WTC11 (cell line): ENCODE measurements at regions not wholly inside any gene's neighbourhood (a gene's known extent, or its start where the extent isn't known, plus 50 kb on each side); places are given as distances from the start of the nearest gene placed in this dataset.

Experiments used
- ATAC-seq: fragments of 200-7000 bp; cut with Tn5 transposase; 2 replicates; pipeline ENCODE4 v1.10.0; 2021; ENCODE audit warnings: mild to moderate bottlenecking, moderate library complexity
- CTCF ChIA-PET: fragments of 300-600 bp; sonication (Branson Sonifier 250); formaldehyde crosslinking; loops from one replicate; lab custom pipeline; 2021; ENCODE audit warnings: antibody characterized with exemption; lab: Charles Lee
- POLR2A ChIA-PET: fragments of 350-600 bp; sonication (Branson Sonifier 250); formaldehyde crosslinking; loops from one replicate; lab custom pipeline; 2021; ENCODE audit warnings: antibody characterized with exemption; lab: Charles Lee
- DNase-seq: peaks from one replicate; pipeline ENCODE4 v3.0.0; 2021; ENCODE audit warnings: low spot score
- H3K27ac Mint-ChIP-seq: 2 replicates; pipeline ENCODE4 v1.8.0; 2021; ENCODE audit warnings: mixed read lengths
- H3K27me3 Mint-ChIP-seq: 2 replicates; pipeline ENCODE4 v1.8.0; 2021; ENCODE audit warnings: low read depth, mild to moderate bottlenecking, moderate library complexity, mixed read lengths
- H3K36me3 Mint-ChIP-seq: 2 replicates; pipeline ENCODE4 v1.8.0; 2021; ENCODE audit warnings: mixed read lengths
- H3K4me1 Mint-ChIP-seq: 2 replicates; pipeline ENCODE4 v1.8.0; 2022; ENCODE audit warnings: mixed read lengths
- H3K4me3 Mint-ChIP-seq: 2 replicates; pipeline ENCODE4 v1.8.0; 2021; ENCODE audit warnings: mild to moderate bottlenecking, moderate library complexity, mixed read lengths
- H3K9me3 Mint-ChIP-seq: 2 replicates; pipeline ENCODE4 v1.8.0; 2021; ENCODE audit warnings: mixed read lengths
- AR ChIP-seq: fragments of 250-450 bp; sonication (Bioruptor Pico); IDR thresholded peaks from 2 replicates; pipeline ENCODE4 v1.9.0; 2021; ENCODE audit warnings: mild to moderate bottlenecking
- CREB1 ChIP-seq: sonication (generic); formaldehyde crosslinking; IDR thresholded peaks from 2 replicates; pipeline ENCODE4 v1.8.0; 2023; ENCODE audit warnings: mild to moderate bottlenecking, missing genetic modification reagents
- CREM ChIP-seq: sonication (generic); formaldehyde crosslinking; IDR thresholded peaks from 2 replicates; pipeline ENCODE4 v1.8.1; 2022; ENCODE audit warnings: mild to moderate bottlenecking, missing genetic modification reagents, moderate library complexity
- ELF4 ChIP-seq: sonication (generic); formaldehyde crosslinking; IDR thresholded peaks from 2 replicates; pipeline ENCODE4 v1.8.1; 2022; ENCODE audit warnings: low read depth, mild to moderate bottlenecking, moderate library complexity, missing genetic modification reagents
- FOXP1 ChIP-seq: sonication (generic); formaldehyde crosslinking; IDR thresholded peaks from 2 replicates; pipeline ENCODE4 v1.8.0; 2022; ENCODE audit warnings: missing genetic modification reagents, mild to moderate bottlenecking, moderate library complexity, borderline replicate concordance
- GRHL2 ChIP-seq: fragments of 250-450 bp; sonication (Bioruptor Pico); IDR thresholded peaks from 2 replicates; pipeline ENCODE4 v1.8.0; 2022; ENCODE audit warnings: mild to moderate bottlenecking, moderate library complexity; ENCODE audit not compliant: insufficient replicate concordance, severe bottlenecking
- IRF2 ChIP-seq: sonication (generic); formaldehyde crosslinking; IDR thresholded peaks from 2 replicates; pipeline ENCODE4 v1.8.0; 2022; ENCODE audit warnings: low read depth, missing genetic modification reagents, borderline replicate concordance
- NFATC4 ChIP-seq: fragments of 250-450 bp; sonication (Bioruptor Pico); IDR thresholded peaks from 2 replicates; pipeline ENCODE4 v1.9.0; 2021; ENCODE audit warnings: mild to moderate bottlenecking
- PRDM15 ChIP-seq: sonication (generic); formaldehyde crosslinking; IDR thresholded peaks from 2 replicates; pipeline ENCODE4 v1.8.0; 2022; ENCODE audit warnings: missing genetic modification reagents
- ZNF219 ChIP-seq: sonication (generic); formaldehyde crosslinking; IDR thresholded peaks from 2 replicates; pipeline ENCODE4 v1.8.0; 2023; ENCODE audit warnings: missing genetic modification reagents, mild to moderate bottlenecking, borderline replicate concordance
- ZNF281 ChIP-seq: sonication (generic); formaldehyde crosslinking; IDR thresholded peaks from 2 replicates; pipeline ENCODE4 v1.8.0; 2023; ENCODE audit warnings: mild to moderate bottlenecking, missing genetic modification reagents
- ZNF425 ChIP-seq: fragments of 250-450 bp; sonication (Bioruptor Pico); conservative IDR thresholded peaks from 2 replicates; pipeline ENCODE4 v1.9.0; 2021; ENCODE audit warnings: mild to moderate bottlenecking
- TF ChIP-seq, protein P1 (sequence below): sonication (generic); formaldehyde crosslinking; IDR thresholded peaks from 2 replicates; pipeline ENCODE4 v1.8.1; 2023; ENCODE audit warnings: mild to moderate bottlenecking, missing genetic modification reagents, moderate library complexity
- TF ChIP-seq, protein P2 (sequence below): sonication (generic); formaldehyde crosslinking; conservative IDR thresholded peaks from 2 replicates; pipeline ENCODE4 v1.8.1; 2022; ENCODE audit warnings: mild to moderate bottlenecking, missing genetic modification reagents
- TF ChIP-seq, protein P3 (sequence below): sonication (generic); formaldehyde crosslinking; IDR thresholded peaks from 2 replicates; pipeline ENCODE4 v1.8.1; 2023; ENCODE audit warnings: mild to moderate bottlenecking, moderate library complexity, missing genetic modification reagents

GRCh38 chr12:132424811-132425210 is 65.1 kb upstream of the FBRSL1 start:
- H3K27me3 Mint-ChIP-seq = peaks cover 94% of the 10 kb centered on the region
- DNase-seq = no peak
- H3K9me3 Mint-ChIP-seq = peaks cover 23% of the 10 kb centered on the region
- H3K4me3 Mint-ChIP-seq = no peak overlapping the region
- peaks cover 11% of the 10 kb centered on the region for H3K4me1 Mint-ChIP-seq
- no peak for ATAC-seq
- POLR2A ChIA-PET = no interaction called here
- H3K27ac Mint-ChIP-seq = no peak overlapping the region
- H3K36me3 Mint-ChIP-seq = peaks cover 13% of the 10 kb centered on the region
- no peak for TF ChIP-seq ELF4 (CRISPR knock-in tag)
- TF ChIP-seq ZNF281 (CRISPR knock-in tag) = no peak
- no peak for TF ChIP-seq AR (CRISPR knock-in tag)
- no peak for TF ChIP-seq ZNF219
- TF ChIP-seq, protein P1, sequence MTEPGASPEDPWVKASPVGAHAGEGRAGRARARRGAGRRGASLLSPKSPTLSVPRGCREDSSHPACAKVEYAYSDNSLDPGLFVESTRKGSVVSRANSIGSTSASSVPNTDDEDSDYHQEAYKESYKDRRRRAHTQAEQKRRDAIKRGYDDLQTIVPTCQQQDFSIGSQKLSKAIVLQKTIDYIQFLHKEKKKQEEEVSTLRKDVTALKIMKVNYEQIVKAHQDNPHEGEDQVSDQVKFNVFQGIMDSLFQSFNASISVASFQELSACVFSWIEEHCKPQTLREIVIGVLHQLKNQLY = no peak
- TF ChIP-seq IRF2 = no peak
- TF ChIP-seq, protein P2, sequence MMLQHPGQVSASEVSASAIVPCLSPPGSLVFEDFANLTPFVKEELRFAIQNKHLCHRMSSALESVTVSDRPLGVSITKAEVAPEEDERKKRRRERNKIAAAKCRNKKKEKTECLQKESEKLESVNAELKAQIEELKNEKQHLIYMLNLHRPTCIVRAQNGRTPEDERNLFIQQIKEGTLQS (CRISPR knock-in tag) = no peak
- no peak for TF ChIP-seq ZNF425 (CRISPR knock-in tag)
- CTCF ChIA-PET = no interaction called here

- peaks cover 23% of the 10 kb centered on the region for H3K9me3 Mint-ChIP-seq
- peaks cover 98% of the 10 kb centered on the region for H3K27me3 Mint-ChIP-seq
- no peak for DNase-seq
- H3K4me3 Mint-ChIP-seq = no peak overlapping the region
- H3K4me1 Mint-ChIP-seq = peaks cover 4% of the 10 kb centered on the region
- H3K36me3 Mint-ChIP-seq = peaks cover 13% of the 10 kb centered on the region
- ATAC-seq = no peak
- CTCF ChIA-PET = no interaction called here
- no peak overlapping the region for H3K27ac Mint-ChIP-seq
- POLR2A ChIA-PET = no interaction called here
- TF ChIP-seq CREM (CRISPR knock-in tag) (no peak), CREB1 (CRISPR knock-in tag) (no peak), NFATC4 (CRISPR knock-in tag) (no peak), ZNF425 (CRISPR knock-in tag) (no peak), FOXP1 (CRISPR knock-in tag) (no peak), GRHL2 (CRISPR knock-in tag) (no peak), PRDM15 (CRISPR knock-in tag) (no peak)
- TF ChIP-seq, protein P3, sequence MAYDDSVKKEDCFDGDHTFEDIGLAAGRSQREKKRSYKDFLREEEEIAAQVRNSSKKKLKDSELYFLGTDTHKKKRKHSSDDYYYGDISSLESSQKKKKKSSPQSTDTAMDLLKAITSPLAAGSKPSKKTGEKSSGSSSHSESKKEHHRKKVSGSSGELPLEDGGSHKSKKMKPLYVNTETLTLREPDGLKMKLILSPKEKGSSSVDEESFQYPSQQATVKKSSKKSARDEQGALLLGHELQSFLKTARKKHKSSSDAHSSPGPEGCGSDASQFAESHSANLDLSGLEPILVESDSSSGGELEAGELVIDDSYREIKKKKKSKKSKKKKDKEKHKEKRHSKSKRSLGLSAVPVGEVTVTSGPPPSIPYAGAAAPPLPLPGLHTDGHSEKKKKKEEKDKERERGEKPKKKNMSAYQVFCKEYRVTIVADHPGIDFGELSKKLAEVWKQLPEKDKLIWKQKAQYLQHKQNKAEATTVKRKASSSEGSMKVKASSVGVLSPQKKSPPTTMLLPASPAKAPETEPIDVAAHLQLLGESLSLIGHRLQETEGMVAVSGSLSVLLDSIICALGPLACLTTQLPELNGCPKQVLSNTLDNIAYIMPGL (CRISPR knock-in tag) = no peak
Observed at GRCh38 chr12:132423820-132424645, 65.9 kb upstream of the FBRSL1 start.
